Astrocyte (in vitro differentiated cells and primary cell): ENCODE measurements at regions not wholly inside any gene's neighbourhood (a gene's known extent, or its start where the extent isn't known, plus 50 kb on each side); places are given as distances from the start of the nearest gene placed in this dataset.

Source experiments
- EZH2 ChIP-seq: IDR thresholded peaks from 2 replicates; pipeline ENCODE4 v1.6.1; 2012; ENCODE audit warnings: mild to moderate bottlenecking, low read length, inconsistent platforms; ENCODE audit not compliant: insufficient read depth
- TF ChIP-seq, protein P1 (sequence below): IDR thresholded peaks from 2 replicates; pipeline ENCODE4 v1.5.1; 2011; ENCODE audit warnings: low read depth, mild to moderate bottlenecking, inconsistent platforms, low read length, moderate library complexity; ENCODE audit not compliant: insufficient read depth

DNA sequence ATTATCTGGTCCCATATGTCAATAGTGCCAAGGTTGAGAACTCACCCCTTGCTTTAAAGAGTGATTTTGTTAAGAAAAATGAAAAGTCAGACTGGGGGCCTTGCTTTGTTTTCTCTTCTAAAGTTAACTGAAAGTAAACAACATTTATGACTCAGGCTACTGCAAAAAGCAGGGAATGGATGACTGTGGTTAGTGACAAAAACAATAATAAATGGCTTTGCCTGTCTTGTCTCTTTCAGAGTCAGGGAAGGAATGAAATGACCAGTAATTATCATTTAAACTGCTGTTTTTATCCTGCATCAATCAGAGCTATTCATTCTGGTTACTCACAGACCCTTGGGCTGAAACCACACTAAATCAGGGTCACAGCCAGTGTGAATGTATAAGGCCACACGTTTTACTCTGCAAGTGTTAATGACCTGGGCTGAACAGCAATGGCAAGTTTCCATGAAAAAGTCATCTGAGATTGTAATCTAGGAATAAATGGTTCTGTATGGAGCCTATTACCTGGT lies 112.2 kb downstream of the ZNF608 start:
- TF ChIP-seq, protein P1, sequence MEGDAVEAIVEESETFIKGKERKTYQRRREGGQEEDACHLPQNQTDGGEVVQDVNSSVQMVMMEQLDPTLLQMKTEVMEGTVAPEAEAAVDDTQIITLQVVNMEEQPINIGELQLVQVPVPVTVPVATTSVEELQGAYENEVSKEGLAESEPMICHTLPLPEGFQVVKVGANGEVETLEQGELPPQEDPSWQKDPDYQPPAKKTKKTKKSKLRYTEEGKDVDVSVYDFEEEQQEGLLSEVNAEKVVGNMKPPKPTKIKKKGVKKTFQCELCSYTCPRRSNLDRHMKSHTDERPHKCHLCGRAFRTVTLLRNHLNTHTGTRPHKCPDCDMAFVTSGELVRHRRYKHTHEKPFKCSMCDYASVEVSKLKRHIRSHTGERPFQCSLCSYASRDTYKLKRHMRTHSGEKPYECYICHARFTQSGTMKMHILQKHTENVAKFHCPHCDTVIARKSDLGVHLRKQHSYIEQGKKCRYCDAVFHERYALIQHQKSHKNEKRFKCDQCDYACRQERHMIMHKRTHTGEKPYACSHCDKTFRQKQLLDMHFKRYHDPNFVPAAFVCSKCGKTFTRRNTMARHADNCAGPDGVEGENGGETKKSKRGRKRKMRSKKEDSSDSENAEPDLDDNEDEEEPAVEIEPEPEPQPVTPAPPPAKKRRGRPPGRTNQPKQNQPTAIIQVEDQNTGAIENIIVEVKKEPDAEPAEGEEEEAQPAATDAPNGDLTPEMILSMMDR: no peak
- TF ChIP-seq EZH2: no peak
